ENCODE measurements at regions not wholly inside any gene's neighbourhood (a gene's known extent, or its start where the extent isn't known, plus 50 kb on each side); places are given as distances from the start of the nearest gene placed in this dataset.

GRCh38 chr3:159583662-159584061 lies 405.0 kb upstream of the IL12A start:
- no peak for TF ChIP-seq CTCF (IDR thresholded peaks at IDR 0.05)
- Histone ChIP-seq H3K36me3 (no peaks in the 10 kb centered on the region), H3K27me3 (ENCODE audit: low read depth) (no peaks in the 10 kb centered on the region), H3K27ac (no peak overlapping the region), H3K4me1 (no peaks in the 10 kb centered on the region), H3K4me3 (no peak overlapping the region), H3K9me3 (no peaks in the 10 kb centered on the region)
- intact Hi-C loops (cut with DNase I) = no loop called here
- ATAC-seq (peak in 1 of 2 donors; percentile 41), DNase-seq (no peak)

GRCh38 chr3:159584421-159584820 lies 404.2 kb upstream of the IL12A start:
- Histone ChIP-seq H3K4me1 (no peaks in the 10 kb centered on the region), H3K36me3 (no peaks in the 10 kb centered on the region), H3K27me3 (ENCODE audit: low read depth) (no peaks in the 10 kb centered on the region), H3K9me3 (no peaks in the 10 kb centered on the region), H3K4me3 (no peak overlapping the region), H3K27ac (no peak overlapping the region)
- DNase-seq = no peak
- peak in 1 of 2 donors; percentile 32 for ATAC-seq
- TF ChIP-seq CTCF (IDR thresholded peaks at IDR 0.05) = no peak
- intact Hi-C loops (cut with DNase I) = no loop called here

DNA sequence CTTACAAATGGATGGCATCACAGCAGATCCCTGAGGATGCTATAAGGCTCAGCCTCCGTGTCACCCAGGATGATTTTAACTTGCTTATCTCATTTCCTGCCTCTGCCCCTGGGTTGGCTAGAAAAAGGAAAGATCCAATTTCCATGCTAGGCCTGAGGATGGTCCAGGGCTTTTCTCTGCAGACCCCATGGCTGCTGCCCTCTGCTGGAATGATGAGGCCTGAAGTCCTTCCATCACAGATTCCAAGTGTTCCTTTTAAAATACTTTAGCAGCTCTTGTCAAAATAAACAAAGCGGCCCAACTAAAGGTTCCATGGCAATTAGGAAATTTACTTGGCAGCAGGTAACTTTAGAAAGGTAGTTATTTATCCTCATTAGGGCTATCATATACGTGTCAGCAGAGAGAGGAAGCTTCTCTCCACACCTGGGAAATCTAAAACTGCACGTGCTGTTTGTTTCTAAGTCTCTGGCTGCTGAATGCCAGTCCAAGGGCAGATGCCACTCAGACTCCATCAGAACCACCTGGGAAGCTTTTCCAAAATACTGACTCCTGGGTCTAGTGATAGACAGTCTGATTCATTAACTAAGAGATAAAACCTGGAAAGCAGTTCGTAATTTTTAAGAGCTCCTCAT lies 401.9 kb upstream of the IL12A start:
- H3K9me3 ChIP-seq = no peaks in the 10 kb centered on the region
- H3K4me1 ChIP-seq = no peaks in the 10 kb centered on the region
- intact Hi-C loops (cut with DNase I) = no loop called here
- ATAC-seq (no peak), DNase-seq (no peak)
- peak; percentile 14 for TF ChIP-seq CTCF (IDR thresholded peaks at IDR 0.05)
- H3K36me3 ChIP-seq = no peaks in the 10 kb centered on the region
- no peak overlapping the region for H3K27ac ChIP-seq
- no peak overlapping the region for H3K4me3 ChIP-seq
- no peaks in the 10 kb centered on the region for H3K27me3 ChIP-seq (ENCODE audit: low read depth)

DNA sequence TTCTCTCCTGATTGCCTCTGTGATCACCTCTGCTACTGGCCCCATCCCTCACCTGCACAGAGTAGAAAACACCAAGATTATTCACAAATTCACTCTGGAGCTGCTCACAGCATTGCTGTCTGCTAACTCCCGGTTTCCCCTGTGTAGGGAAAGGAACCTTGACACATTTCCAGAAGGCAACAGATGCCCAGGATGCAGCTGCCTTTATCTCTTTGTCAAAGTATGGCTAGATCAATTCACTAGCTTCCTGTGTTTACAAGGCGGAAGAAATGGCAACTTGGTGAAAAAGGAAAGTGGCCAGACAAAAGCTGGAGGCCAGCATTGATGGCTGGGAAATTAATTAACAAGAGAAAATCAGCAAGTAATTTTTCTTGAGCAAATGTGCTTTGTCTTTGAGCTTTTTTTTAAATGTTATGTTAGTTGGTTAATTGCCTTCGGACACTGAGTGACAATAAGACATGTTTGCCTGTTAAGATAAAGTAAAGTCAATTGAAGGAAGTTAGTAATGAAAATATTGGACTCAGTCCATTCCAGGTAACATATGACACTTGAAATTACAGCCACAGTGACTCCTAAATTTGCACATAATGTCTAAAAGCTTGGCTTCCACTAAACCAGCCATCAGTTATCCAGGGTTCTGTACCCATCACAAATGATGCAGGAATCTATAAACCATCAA lies 394.6 kb upstream of the IL12A start:
- H3K4me3 ChIP-seq = no peak overlapping the region
- H3K9me3 ChIP-seq = peaks cover 6% of the 10 kb centered on the region
- no peak for TF ChIP-seq CTCF (IDR thresholded peaks at IDR 0.05)
- DNase-seq (no peak), ATAC-seq (no peak)
- H3K27ac ChIP-seq = no peak overlapping the region
- H3K36me3 ChIP-seq = no peaks in the 10 kb centered on the region
- no peaks in the 10 kb centered on the region for H3K4me1 ChIP-seq
- intact Hi-C loops (cut with DNase I) = no loop called here
- no peaks in the 10 kb centered on the region for H3K27me3 ChIP-seq (ENCODE audit: low read depth)

DNA sequence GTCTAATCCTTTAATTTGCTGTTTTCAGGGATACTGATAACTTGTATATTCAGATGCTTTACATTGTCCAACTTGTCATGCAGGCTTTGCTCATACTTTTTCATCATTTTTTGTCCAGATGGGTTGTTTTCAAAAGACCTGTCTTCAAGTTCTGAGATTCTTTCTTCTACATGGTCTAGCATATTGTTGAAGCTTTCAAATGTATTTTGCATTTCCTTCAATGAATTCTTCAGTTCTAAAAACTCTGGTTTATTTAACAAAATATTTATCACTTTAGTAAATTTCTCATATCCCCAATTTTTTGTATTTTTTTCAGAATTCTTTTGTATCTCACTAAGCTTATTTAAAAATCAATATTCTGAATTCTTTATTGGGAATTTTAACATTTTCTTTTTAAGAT lies 388.3 kb upstream of the IL12A start:
- DNase-seq = no peak
- Histone ChIP-seq H3K4me3 (no peak overlapping the region), H3K9me3 (peaks cover 20% of the 10 kb centered on the region), H3K27me3 (ENCODE audit: low read depth) (no peaks in the 10 kb centered on the region), H3K4me1 (no peaks in the 10 kb centered on the region), H3K27ac (no peak overlapping the region), H3K36me3 (no peaks in the 10 kb centered on the region)
- TF ChIP-seq CTCF (IDR thresholded peaks at IDR 0.05) = no peak
- ATAC-seq = no peak
- intact Hi-C loops (cut with DNase I) = no loop called here
